K562 (cell line): ENCODE measurements at regions not wholly inside any gene's neighbourhood (a gene's known extent, or its start where the extent isn't known, plus 50 kb on each side); places are given as distances from the start of the nearest gene placed in this dataset.

Source experiments
- ARNT ChIP-seq, 2 experiments: fragments of 450-650 bp; IDR thresholded peaks; 2 replicates each; pipeline ENCODE4 v1.6.1; 2016; ENCODE audit warnings: mild to moderate bottlenecking in 1 of 2
- ZBTB40 ChIP-seq, 2 experiments: fragments of 450-650 bp in 1 of 2; sonication (generic) in 1 of 2; formaldehyde crosslinking in 1 of 2; IDR thresholded peaks; 2 replicates each; pipeline versions ENCODE4 v1.7.1 to v1.9.0; 2016 to 2022; ENCODE audit warnings: inconsistent platforms in 1 of 2, mild to moderate bottlenecking in 1 of 2, missing genetic modification reagents in 1 of 2

GRCh38 chr22:26897384-26897783 is 240.0 kb downstream of the MIAT start (continued):
- no peak for TF ChIP-seq ZBTB40 (IDR thresholded peaks at IDR 0.05)
- no peak for TF ChIP-seq ZBTB40 (CRISPR knock-in tag; IDR thresholded peaks at IDR 0.05)
- no peak for TF ChIP-seq ARNT (IDR thresholded peaks at IDR 0.05)
- TF ChIP-seq, all 486 proteins: peak for 0
